Spleen (tissue), 7 donors: ENCODE measurements at regions not wholly inside any gene's neighbourhood (a gene's known extent, or its start where the extent isn't known, plus 50 kb on each side); places are given as distances from the start of the nearest gene placed in this dataset.

Source experiments
- CTCF ChIP-seq, 11 experiments: fragments of 200-600 bp in 7 of 11; fragments of 450-650 bp in 4 of 11; sonication (generic) in 4 of 11; IDR thresholded peaks in 8 of 11; conservative IDR thresholded peaks in 3 of 11; 1 replicate in 7 of 11; 2 replicates in 4 of 11; pipeline versions ENCODE4 v1.4.0 to v1.8.0; 2016 to 2021; ENCODE audit warnings: antibody characterized with exemption in 11 of 11, inconsistent platforms in 4 of 11, mild to moderate bottlenecking in 1 of 11
- POLR2A ChIP-seq, 3 donors: fragments of 450-650 bp; IDR thresholded peaks; one replicate each; pipeline ENCODE4 v1.5.1; 2017; ENCODE audit warnings: antibody characterized with exemption in 3 of 3, mild to moderate bottlenecking in 1 of 3
- POLR2AphosphoS5 ChIP-seq, 3 donors: sonication (generic); formaldehyde crosslinking; IDR thresholded peaks; one replicate each; pipeline ENCODE4 v1.5.1; 2017; ENCODE audit warnings: antibody characterized with exemption in 3 of 3
- donor health status: DM: no; HTN: no; CAD: no; lungs with moderate emphysema.
- donor health status: DM: no; HTN: no; CAD: no.
- donor health status: DM: no; HTN: no; CAD: no.

GRCh38 chr20:7817286-7817685 lies 123.0 kb downstream of the HAO1 start:
- TF ChIP-seq CTCF (IDR thresholded peaks at IDR 0.05 in 8 of 11, conservative IDR thresholded peaks at IDR 0.05 in 3 of 11) (no peak), POLR2A (IDR thresholded peaks at IDR 0.05) (no peak), POLR2AphosphoS5 (IDR thresholded peaks at IDR 0.05) (no peak)
